NB4 (cell line): ENCODE measurements at regions not wholly inside any gene's neighbourhood (a gene's known extent, or its start where the extent isn't known, plus 50 kb on each side); places are given as distances from the start of the nearest gene placed in this dataset.

Experiments used
- CTCF ChIP-seq: IDR thresholded peaks from one replicate; pipeline ENCODE4 v1.5.1; 2012; ENCODE audit warnings: low read depth, low read length
- POLR2A ChIP-seq: IDR thresholded peaks from 2 replicates; pipeline ENCODE4 v1.6.1; 2011; ENCODE audit warnings: mild to moderate bottlenecking; ENCODE audit not compliant: insufficient read length; ENCODE audit errors: extremely low read depth

DNA sequence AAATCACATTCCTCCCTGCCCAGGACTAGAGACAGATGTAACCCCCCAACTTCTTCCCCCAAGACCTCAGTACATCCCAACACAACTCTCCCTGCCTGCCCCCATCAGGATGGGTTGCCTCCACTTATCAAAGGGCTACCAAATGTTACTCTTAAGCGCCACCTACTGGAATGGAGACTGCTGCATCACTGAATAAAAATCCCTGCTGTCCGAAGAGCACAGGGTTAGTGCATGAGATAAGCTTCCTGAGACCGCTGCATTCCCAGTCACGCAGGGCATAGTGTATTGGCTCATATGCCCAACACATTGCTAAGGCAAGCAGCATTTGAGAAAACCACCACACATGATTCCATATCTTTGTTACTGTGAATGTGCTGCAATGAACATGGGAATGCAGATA, 544.5 kb downstream of the PPP4R3C start:
- TF ChIP-seq CTCF (peak; percentile 51), POLR2A (no peak)
